ENCODE measurements at regions not wholly inside any gene's neighbourhood (a gene's known extent, or its start where the extent isn't known, plus 50 kb on each side); places are given as distances from the start of the nearest gene placed in this dataset.
"Not testable (repeated sequence)": the region's sequence is repeated elsewhere in the genome, so short reads cannot be mapped to it uniquely, and the experiment has no call there.

GRCh38 chr10:121392657-121393056 lies 205.6 kb downstream of the FGFR2 start:
- Histone ChIP-seq H3K9me3 (no peaks in the 10 kb centered on the region), H3K27me3 (replicated peaks; ENCODE audit: control insufficient read depth, insufficient read depth, low read length) (no peaks in the 10 kb centered on the region), H3K36me3 (ENCODE audit: control insufficient read depth, insufficient read depth, low read length) (no peaks in the 10 kb centered on the region), H3K4me1 (no peaks in the 10 kb centered on the region; the same call in 1 of the 2 replicates), H3K4me3 (ENCODE audit: low read depth, low read length) (no peak overlapping the region)
- BruUV-seq (replicated peaks), result no TSS peak
- H3K9me3 Mint-ChIP-seq (ENCODE audit: unreplicated experiment), result peaks cover 24% of the 10 kb centered on the region
- DNase-seq, result no peak
- ChIA-PET POLR2A (no interaction called here), CTCF (no interaction called here)
- H3K36me3 Mint-ChIP-seq (ENCODE audit: insufficient read depth, unreplicated experiment), result peaks cover 6% of the 10 kb centered on the region
- TF ChIP-seq, protein P1, sequence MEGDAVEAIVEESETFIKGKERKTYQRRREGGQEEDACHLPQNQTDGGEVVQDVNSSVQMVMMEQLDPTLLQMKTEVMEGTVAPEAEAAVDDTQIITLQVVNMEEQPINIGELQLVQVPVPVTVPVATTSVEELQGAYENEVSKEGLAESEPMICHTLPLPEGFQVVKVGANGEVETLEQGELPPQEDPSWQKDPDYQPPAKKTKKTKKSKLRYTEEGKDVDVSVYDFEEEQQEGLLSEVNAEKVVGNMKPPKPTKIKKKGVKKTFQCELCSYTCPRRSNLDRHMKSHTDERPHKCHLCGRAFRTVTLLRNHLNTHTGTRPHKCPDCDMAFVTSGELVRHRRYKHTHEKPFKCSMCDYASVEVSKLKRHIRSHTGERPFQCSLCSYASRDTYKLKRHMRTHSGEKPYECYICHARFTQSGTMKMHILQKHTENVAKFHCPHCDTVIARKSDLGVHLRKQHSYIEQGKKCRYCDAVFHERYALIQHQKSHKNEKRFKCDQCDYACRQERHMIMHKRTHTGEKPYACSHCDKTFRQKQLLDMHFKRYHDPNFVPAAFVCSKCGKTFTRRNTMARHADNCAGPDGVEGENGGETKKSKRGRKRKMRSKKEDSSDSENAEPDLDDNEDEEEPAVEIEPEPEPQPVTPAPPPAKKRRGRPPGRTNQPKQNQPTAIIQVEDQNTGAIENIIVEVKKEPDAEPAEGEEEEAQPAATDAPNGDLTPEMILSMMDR (IDR thresholded peaks at IDR 0.05; ENCODE audit: insufficient read depth in 1 of 2, low read depth in 1 of 2, low read length in 1 of 2, severe bottlenecking in 1 of 2, unreplicated experiment in 1 of 2), result no peak
- no peak overlapping the region for H3K27ac Mint-ChIP-seq (ENCODE audit: unreplicated experiment)
- no peak overlapping the region for H3K4me3 Mint-ChIP-seq (ENCODE audit: unreplicated experiment)
- no peaks in the 10 kb centered on the region for H3K27me3 Mint-ChIP-seq (ENCODE audit: insufficient read depth, unreplicated experiment)
- H3K4me1 Mint-ChIP-seq (ENCODE audit: low read depth, unreplicated experiment), result peaks cover 19% of the 10 kb centered on the region
- intact Hi-C loops (cut with micrococcal nuclease; ENCODE audit: unreplicated experiment), result no loop called here

GRCh38 chr10:121393522-121393921 lies 204.7 kb downstream of the FGFR2 start:
- Mint-ChIP-seq H3K27me3 (ENCODE audit: insufficient read depth, unreplicated experiment) (no peaks in the 10 kb centered on the region), H3K4me1 (ENCODE audit: low read depth, unreplicated experiment) (peaks cover 27% of the 10 kb centered on the region), H3K27ac (ENCODE audit: unreplicated experiment) (no peak overlapping the region), H3K9me3 (ENCODE audit: unreplicated experiment) (peaks cover 24% of the 10 kb centered on the region), H3K36me3 (ENCODE audit: insufficient read depth, unreplicated experiment) (peaks cover 6% of the 10 kb centered on the region), H3K4me3 (ENCODE audit: unreplicated experiment) (no peak overlapping the region)
- Histone ChIP-seq H3K4me1 (no peaks in the 10 kb centered on the region; the same call in 1 of the 2 replicates), H3K27me3 (replicated peaks; ENCODE audit: control insufficient read depth, insufficient read depth, low read length) (no peaks in the 10 kb centered on the region), H3K4me3 (ENCODE audit: low read depth, low read length) (no peak overlapping the region), H3K9me3 (no peaks in the 10 kb centered on the region), H3K36me3 (ENCODE audit: control insufficient read depth, insufficient read depth, low read length) (no peaks in the 10 kb centered on the region)
- CTCF ChIA-PET, result no interaction called here
- TF ChIP-seq, protein P1 (IDR thresholded peaks at IDR 0.05; ENCODE audit: insufficient read depth in 1 of 2, low read depth in 1 of 2, low read length in 1 of 2, severe bottlenecking in 1 of 2, unreplicated experiment in 1 of 2), result no peak
- DNase-seq, result no peak
- POLR2A ChIA-PET, result no interaction called here
- BruUV-seq (replicated peaks), result no TSS peak
- intact Hi-C loops (cut with micrococcal nuclease; ENCODE audit: unreplicated experiment), result no loop called here

GRCh38 chr10:121400507-121400906 lies 197.7 kb downstream of the FGFR2 start:
- intact Hi-C loops (cut with micrococcal nuclease; ENCODE audit: unreplicated experiment); H3K4me3 Mint-ChIP-seq (ENCODE audit: unreplicated experiment); POLR2A ChIA-PET; H3K36me3 ChIP-seq (ENCODE audit: control insufficient read depth, insufficient read depth, low read length); DNase-seq; H3K9me3 ChIP-seq; H3K4me3 ChIP-seq (ENCODE audit: low read depth, low read length); CTCF ChIA-PET; H3K27ac Mint-ChIP-seq (ENCODE audit: unreplicated experiment); H3K27me3 ChIP-seq (replicated peaks; ENCODE audit: control insufficient read depth, insufficient read depth, low read length); BruUV-seq (replicated peaks); H3K27me3 Mint-ChIP-seq (ENCODE audit: insufficient read depth, unreplicated experiment); H3K36me3 Mint-ChIP-seq (ENCODE audit: insufficient read depth, unreplicated experiment); H3K4me1 ChIP-seq: not testable (repeated sequence)
- Mint-ChIP-seq H3K4me1 (ENCODE audit: low read depth, unreplicated experiment) (peaks cover 15% of the 10 kb centered on the region), H3K9me3 (ENCODE audit: unreplicated experiment) (peaks cover 13% of the 10 kb centered on the region)

DNA sequence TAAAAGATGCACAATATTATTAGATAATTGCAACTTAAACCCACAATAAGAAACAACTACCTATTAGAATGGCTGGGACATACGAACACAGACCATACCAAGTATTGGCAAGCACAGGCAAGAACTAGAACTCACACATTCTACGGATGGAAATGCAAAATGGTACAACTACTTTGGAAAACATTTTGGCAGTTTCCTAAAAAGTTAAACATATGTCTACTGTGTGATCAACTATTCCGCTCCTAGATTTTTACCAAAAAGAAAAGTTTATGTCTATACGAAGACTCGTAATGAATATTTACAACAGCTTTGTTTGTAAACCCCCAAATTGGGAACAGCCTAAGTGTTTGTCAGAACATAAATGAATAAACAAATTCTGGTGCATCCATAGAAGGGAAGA lies 194.7 kb downstream of the FGFR2 start:
- TF ChIP-seq, protein P1 (IDR thresholded peaks at IDR 0.05; ENCODE audit: insufficient read depth in 1 of 2, low read depth in 1 of 2, low read length in 1 of 2, severe bottlenecking in 1 of 2, unreplicated experiment in 1 of 2), result no peak
- intact Hi-C loops (cut with micrococcal nuclease; ENCODE audit: unreplicated experiment), result no loop called here
- Histone ChIP-seq H3K27me3 (replicated peaks; ENCODE audit: control insufficient read depth, insufficient read depth, low read length) (no peaks in the 10 kb centered on the region), H3K4me1 (no peaks in the 10 kb centered on the region), H3K9me3 (no peaks in the 10 kb centered on the region), H3K36me3 (ENCODE audit: control insufficient read depth, insufficient read depth, low read length) (no peaks in the 10 kb centered on the region), H3K4me3 (ENCODE audit: low read depth, low read length) (no peak overlapping the region)
- Mint-ChIP-seq H3K9me3 (ENCODE audit: unreplicated experiment) (no peaks in the 10 kb centered on the region), H3K27ac (ENCODE audit: unreplicated experiment) (no peak overlapping the region), H3K4me1 (ENCODE audit: low read depth, unreplicated experiment) (no peaks in the 10 kb centered on the region), H3K36me3 (ENCODE audit: insufficient read depth, unreplicated experiment) (no peaks in the 10 kb centered on the region), H3K27me3 (ENCODE audit: insufficient read depth, unreplicated experiment) (no peaks in the 10 kb centered on the region), H3K4me3 (ENCODE audit: unreplicated experiment) (no peak overlapping the region)
- DNase-seq, result no peak
- no TSS peak for BruUV-seq (replicated peaks)
- CTCF ChIA-PET, result no interaction called here
- POLR2A ChIA-PET, result no interaction called here
